HCT116 (cell line): ENCODE measurements at regions not wholly inside any gene's neighbourhood (a gene's known extent, or its start where the extent isn't known, plus 50 kb on each side); places are given as distances from the start of the nearest gene placed in this dataset.

Experiments used
- ATAC-seq: fragments of 200-7000 bp; cut with Tn5 transposase; 2 replicates; pipeline ENCODE4 v1.9.1; 2020; ENCODE audit warnings: mild to moderate bottlenecking, moderate library complexity
- BruUV-seq: library from RNA; stranded (reverse); fragments of 400-500 nt; replicated peaks from 2 replicates; lab custom pipeline; 2021; lab: Mats Ljungman, UMichigan
- CTCF ChIA-PET: fragments of 300-600 bp; sonication (Branson Sonifier 250); formaldehyde crosslinking; loops from one replicate; lab custom pipeline; 2021; ENCODE audit warnings: antibody characterized with exemption; lab: Charles Lee
- POLR2A ChIA-PET: fragments of 300-600, 350-600 bp; sonication (Branson Sonifier 250); formaldehyde crosslinking; loops from one replicate; lab custom pipeline; 2021; ENCODE audit warnings: antibody characterized with exemption; lab: Charles Lee
- RAD21 ChIA-PET, 2 experiments: fragments of 300-600 bp; sonication (Branson Sonifier 250); formaldehyde crosslinking; loops; one replicate each; lab custom pipeline; 2023; ENCODE audit warnings: low total read pairs in 2 of 2; ENCODE audit not compliant: uncharacterized antibody in 2 of 2, unreplicated experiment in 2 of 2, low non-redundant PET in 1 of 2; lab: Charles Lee
- DNase-seq: peaks from one replicate; pipeline ENCODE4 v3.0.0-alpha.2; 2010; ENCODE audit warnings: low read depth, low spot score
- H2AFZ ChIP-seq: fragments of 200-600 bp; shearing (Covaris generic), sonication (generic); 2 replicates; pipeline ENCODE4 v1.6.1; 2017; ENCODE audit warnings: low read depth, mixed run types, mixed read lengths, antibody characterized with exemption, low read length; ENCODE audit not compliant: poor library complexity, severe bottlenecking
- H3K27ac ChIP-seq: 2 replicates; pipeline ENCODE4 v1.5.1; 2012; ENCODE audit warnings: low read depth, low read length
- H3K27me3 ChIP-seq: fragments of 200-600 bp; sonication (generic); 2 replicates; pipeline ENCODE4 v1.6.1; 2016; ENCODE audit warnings: mixed run types, low read length, mixed read lengths; ENCODE audit not compliant: insufficient read depth
- H3K36me3 ChIP-seq, 2 experiments: fragments of 200-500 bp in 1 of 2; fragments of 200-600 bp in 1 of 2; sonication (Bioruptor generic) in 1 of 2; sonication (generic) in 1 of 2; 2 replicates each; pipeline versions ENCODE4 v1.5.1 to v1.6.1; 2014 to 2016; ENCODE audit warnings: low read length in 2 of 2, inconsistent platforms in 1 of 2, mixed read lengths in 1 of 2, mixed run types in 1 of 2; ENCODE audit not compliant: insufficient read depth in 2 of 2, control insufficient read depth in 1 of 2
- H3K4me1 ChIP-seq, 2 experiments: fragments of 200-600 bp in 1 of 2; sonication (generic) in 1 of 2; 2 replicates each; pipeline versions ENCODE4 v1.5.1 to v1.6.1; 2012 to 2017; ENCODE audit warnings: low read length in 2 of 2, inconsistent platforms in 1 of 2, mild to moderate bottlenecking in 1 of 2, mixed read lengths in 1 of 2, mixed run types in 1 of 2, moderate library complexity in 1 of 2; ENCODE audit not compliant: insufficient read depth in 2 of 2, control insufficient read depth in 1 of 2
- H3K4me2 ChIP-seq: fragments of 200-600 bp; sonication (generic); 2 replicates; pipeline ENCODE4 v1.6.1; 2017; ENCODE audit warnings: mixed run types, low read length, mixed read lengths
- H3K4me3 ChIP-seq, 2 experiments: fragments of 200-600 bp in 1 of 2; sonication (generic) in 1 of 2; replicated peaks in 1 of 2; 2 replicates each; pipeline ENCODE4 v1.5.1; 2011 to 2016; ENCODE audit warnings: low read length in 2 of 2, control low read depth in 1 of 2, low read depth in 1 of 2, mild to moderate bottlenecking in 1 of 2, mixed read lengths in 1 of 2, mixed run types in 1 of 2
- H3K79me2 ChIP-seq: fragments of 200-600 bp; sonication (generic); 2 replicates; pipeline ENCODE4 v1.6.1; 2017; ENCODE audit warnings: mild to moderate bottlenecking, mixed run types, low read length, moderate library complexity, mixed read lengths; ENCODE audit not compliant: insufficient read depth
- H3K9ac ChIP-seq: fragments of 200-600 bp; sonication (generic); 2 replicates; pipeline ENCODE4 v1.6.1; 2016; ENCODE audit warnings: low read length, mixed read lengths
- H3K9me2 ChIP-seq: fragments of 200-600 bp; sonication (generic), shearing (Covaris generic); 2 replicates; pipeline ENCODE4 v1.6.1; 2017; ENCODE audit warnings: mixed run types, mild to moderate bottlenecking, moderate library complexity; ENCODE audit not compliant: insufficient read depth
- H3K9me3 ChIP-seq, 2 experiments: fragments of 200-500 bp in 1 of 2; fragments of 200-600 bp in 1 of 2; sonication (Bioruptor generic) in 1 of 2; sonication (generic) in 1 of 2; 2 replicates each; pipeline ENCODE4 v1.6.1; 2014 to 2017; ENCODE audit warnings: low read length in 2 of 2, mixed read lengths in 2 of 2, inconsistent platforms in 1 of 2, low read depth in 1 of 2, mild to moderate bottlenecking in 1 of 2, mixed run types in 1 of 2, moderate library complexity in 1 of 2; ENCODE audit not compliant: control insufficient read depth in 1 of 2, insufficient read depth in 1 of 2
- H4K20me1 ChIP-seq: fragments of 200-600 bp; sonication (generic), shearing (Covaris generic); 2 replicates; pipeline ENCODE4 v1.6.1; 2017; ENCODE audit warnings: mixed run types, mild to moderate bottlenecking, moderate library complexity; ENCODE audit not compliant: insufficient read depth
- ATF3 ChIP-seq: IDR thresholded peaks from 2 replicates; pipeline ENCODE4 v1.6.1; 2012
- CEBPB ChIP-seq: IDR thresholded peaks from 2 replicates; pipeline ENCODE4 v1.6.1; 2012; ENCODE audit warnings: low read depth
- CTCF ChIP-seq, 3 experiments: fragments of 200-600 bp in 1 of 3; sonication (generic) in 1 of 3; IDR thresholded peaks in 2 of 3; conservative IDR thresholded peaks in 1 of 3; 2 replicates each; pipeline ENCODE4 v1.5.1; 2012 to 2017; ENCODE audit warnings: low read depth in 2 of 3, low read length in 2 of 3, antibody characterized with exemption in 1 of 3, borderline replicate concordance in 1 of 3, control low read depth in 1 of 3, mild to moderate bottlenecking in 1 of 3, mixed read lengths in 1 of 3, mixed run types in 1 of 3, moderate library complexity in 1 of 3; ENCODE audit not compliant: insufficient read depth in 1 of 3
- EGR1 ChIP-seq: IDR thresholded peaks from 2 replicates; pipeline ENCODE4 v1.6.1; 2012; ENCODE audit warnings: low read depth
- ELF1 ChIP-seq: IDR thresholded peaks from 2 replicates; pipeline ENCODE4 v1.6.1; 2012; ENCODE audit warnings: low read depth, borderline replicate concordance
- EZH2 ChIP-seq: fragments of 200-600 bp; sonication (generic); IDR thresholded peaks from 2 replicates; pipeline ENCODE4 v1.6.1; 2017; ENCODE audit warnings: antibody characterized with exemption, mixed run types
- EZH2phosphoT487 ChIP-seq: fragments of 200-600 bp; IDR thresholded peaks from 2 replicates; pipeline ENCODE4 v1.6.1; 2018; ENCODE audit warnings: antibody characterized with exemption, borderline replicate concordance
- FOSL1 ChIP-seq: IDR thresholded peaks from 2 replicates; pipeline ENCODE4 v1.6.1; 2012; ENCODE audit warnings: low read depth
- POLR2A ChIP-seq: IDR thresholded peaks from 2 replicates; pipeline ENCODE4 v1.7.0; 2011; ENCODE audit warnings: borderline replicate concordance; ENCODE audit not compliant: insufficient read depth, insufficient read length; ENCODE audit errors: extremely low read depth
- RAD21 ChIP-seq: IDR thresholded peaks from 2 replicates; pipeline ENCODE4 v1.6.1; 2012; ENCODE audit warnings: low read depth, mild to moderate bottlenecking
- REST ChIP-seq: IDR thresholded peaks from 2 replicates; pipeline ENCODE4 v1.6.1; 2012; ENCODE audit warnings: low read depth
- SP1 ChIP-seq: IDR thresholded peaks from 2 replicates; pipeline ENCODE4 v1.6.1; 2012; ENCODE audit warnings: low read depth
- SRF ChIP-seq: IDR thresholded peaks from 2 replicates; pipeline ENCODE4 v1.6.1; 2012; ENCODE audit warnings: low read depth
- YY1 ChIP-seq: IDR thresholded peaks from 2 replicates; pipeline ENCODE4 v1.6.1; 2011; ENCODE audit warnings: low read length, low read depth, moderate library complexity, mild to moderate bottlenecking; ENCODE audit not compliant: insufficient replicate concordance; ENCODE audit errors: extremely low read depth
- ZNF274 ChIP-seq: fragments of 200-500 bp; sonication (Bioruptor generic); IDR thresholded peaks from 2 replicates; pipeline ENCODE4 v1.6.1; 2014; ENCODE audit warnings: mild to moderate bottlenecking, low read depth, low read length, inconsistent platforms
- intact Hi-C: fragments of 100-400 bp; cut with micrococcal nuclease; formaldehyde crosslinking; loops from 2 replicates; pipeline ENCODE4 v1.10.0; 2022

DNA sequence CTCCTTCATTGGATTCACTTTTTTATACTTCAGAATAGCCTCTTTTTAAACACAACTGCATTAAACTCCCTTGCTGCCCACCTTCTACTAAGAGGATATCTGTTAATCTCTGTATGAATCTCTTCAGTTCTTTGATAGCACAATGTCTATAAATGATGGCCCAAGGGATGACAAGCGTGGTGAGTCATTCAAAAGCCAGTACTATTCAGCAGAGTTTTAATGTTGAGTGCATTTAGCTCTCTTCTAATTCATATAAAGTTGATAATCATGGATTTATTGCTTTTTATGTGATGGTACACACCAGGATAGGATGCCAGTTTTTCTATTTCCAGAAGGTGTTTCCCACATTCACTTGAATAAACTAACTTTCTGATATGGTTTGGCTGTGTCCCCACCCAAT, 57.4 kb upstream of the HECTD2 start:
- ATAC-seq (no peak), DNase-seq (no peak)
- intact Hi-C loops, result no loop called here

More for the DNA sequence above, 57.4 kb upstream of the HECTD2 start:
- CTCF ChIA-PET, result no interaction called here
- Histone ChIP-seq H4K20me1 (no peaks in the 10 kb centered on the region), H3K27ac (no peak overlapping the region), H3K9me3 (no peaks in the 10 kb centered on the region), H3K9me2 (no peaks in the 10 kb centered on the region; the same call in 1 of the 2 replicates), H3K4me1 (no peaks in the 10 kb centered on the region), H2AFZ (no peak overlapping the region), H3K9ac (no peak overlapping the region), H3K4me3 (no peak overlapping the region), H3K79me2 (no peaks in the 10 kb centered on the region), H3K27me3 (no peaks in the 10 kb centered on the region), H3K36me3 (no peaks in the 10 kb centered on the region), H3K4me2 (no peak overlapping the region)
- BruUV-seq, result no TSS peak
- RAD21 ChIA-PET, result no interaction called here
- TF ChIP-seq ELF1, result no peak
- TF ChIP-seq ZNF274, result no peak
- no peak for TF ChIP-seq POLR2A
- TF ChIP-seq ATF3, result no peak
- no peak for TF ChIP-seq EGR1
- no peak for TF ChIP-seq SP1
- no peak for TF ChIP-seq FOSL1
- no peak for TF ChIP-seq EZH2
- TF ChIP-seq CEBPB, result no peak
- no peak for TF ChIP-seq EZH2phosphoT487
- no peak for TF ChIP-seq SRF
- TF ChIP-seq YY1, result no peak
- TF ChIP-seq REST, result no peak
- TF ChIP-seq CTCF (IDR thresholded peaks at IDR 0.05 in 2 of 3, conservative IDR thresholded peaks at IDR 0.05 in 1 of 3; ENCODE audit: borderline replicate concordance in 1 of 3, insufficient read depth in 1 of 3, low read depth in 2 of 3, low read length in 2 of 3), result no peak
- no peak for TF ChIP-seq RAD21
- POLR2A ChIA-PET, result no interaction called here
